ENCODE measurements at regions not wholly inside any gene's neighbourhood (a gene's known extent, or its start where the extent isn't known, plus 50 kb on each side); places are given as distances from the start of the nearest gene placed in this dataset.

DNA sequence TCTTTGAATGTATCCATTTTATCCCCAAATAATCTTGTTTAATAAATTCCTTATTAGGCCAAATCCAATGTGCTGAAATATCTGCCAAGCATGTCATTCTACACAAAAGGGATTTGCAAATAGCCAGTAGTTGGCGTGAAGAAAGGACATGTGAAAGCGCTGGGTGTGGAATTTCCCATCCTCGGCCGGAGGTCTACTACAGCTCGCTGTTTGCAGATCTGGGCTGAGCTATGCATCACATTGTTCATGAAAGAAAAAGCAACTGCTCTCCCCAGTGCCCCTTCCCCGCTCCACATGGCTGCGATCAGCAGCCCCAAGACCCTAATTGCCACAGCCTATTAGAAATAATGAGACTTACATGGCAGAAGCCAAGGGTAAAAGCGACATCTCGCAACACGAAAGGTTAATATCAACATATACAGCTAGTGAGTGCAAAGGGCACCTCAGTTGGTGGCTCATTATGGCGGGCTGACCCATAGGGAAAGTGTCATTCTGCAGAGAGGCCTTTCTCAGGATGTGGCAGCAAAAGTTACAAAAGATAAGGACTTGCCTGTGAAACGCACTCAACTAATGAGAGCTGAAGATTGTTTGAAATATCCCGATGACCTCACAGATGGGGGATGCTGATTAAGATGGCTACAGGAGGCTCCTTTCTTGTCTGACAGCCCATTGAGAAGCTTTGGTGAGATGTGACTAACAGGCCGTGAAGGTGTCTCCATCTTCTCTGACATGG lies 126.9 kb upstream of the CYP1B1 start:
- DNase-seq: no peak

DNA sequence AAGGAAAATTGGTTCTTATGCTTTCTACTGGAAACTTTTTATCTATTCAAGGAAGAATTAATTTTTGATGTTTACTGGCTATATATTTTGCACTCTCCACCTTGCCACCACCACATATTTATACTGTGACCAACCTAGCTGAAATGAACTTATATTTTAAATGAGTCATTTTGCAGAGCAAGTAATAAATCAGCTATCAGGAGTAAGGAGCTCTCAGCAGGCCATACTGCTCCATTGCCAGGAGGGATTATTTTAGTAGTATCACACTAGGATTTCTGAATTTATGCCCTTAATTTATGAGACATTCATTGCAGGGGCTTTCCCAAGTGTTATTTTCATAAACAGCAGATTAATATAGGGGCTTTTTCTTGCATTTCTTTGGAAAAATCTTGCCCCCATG lies 125.8 kb upstream of the CYP1B1 start:
- no peak for DNase-seq

DNA sequence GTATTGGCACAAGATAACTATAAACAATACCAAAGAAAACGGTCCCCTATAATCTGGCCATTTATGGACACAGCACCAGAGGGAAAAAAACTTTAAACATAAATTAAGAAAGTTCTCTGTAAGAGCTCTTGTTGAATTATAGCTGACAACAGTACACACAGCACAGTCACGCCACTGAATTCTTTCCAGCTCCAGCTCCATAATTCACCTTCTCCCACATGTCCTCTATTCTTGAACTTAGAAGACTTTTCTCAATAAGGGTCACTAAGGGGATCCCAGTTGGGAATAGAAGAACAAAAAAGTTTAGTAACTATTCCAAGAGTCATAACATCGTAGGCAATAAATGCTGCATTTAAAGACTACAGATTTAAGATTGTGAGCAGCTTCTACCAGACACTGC lies 124.6 kb upstream of the CYP1B1 start:
- no peak for DNase-seq

DNA sequence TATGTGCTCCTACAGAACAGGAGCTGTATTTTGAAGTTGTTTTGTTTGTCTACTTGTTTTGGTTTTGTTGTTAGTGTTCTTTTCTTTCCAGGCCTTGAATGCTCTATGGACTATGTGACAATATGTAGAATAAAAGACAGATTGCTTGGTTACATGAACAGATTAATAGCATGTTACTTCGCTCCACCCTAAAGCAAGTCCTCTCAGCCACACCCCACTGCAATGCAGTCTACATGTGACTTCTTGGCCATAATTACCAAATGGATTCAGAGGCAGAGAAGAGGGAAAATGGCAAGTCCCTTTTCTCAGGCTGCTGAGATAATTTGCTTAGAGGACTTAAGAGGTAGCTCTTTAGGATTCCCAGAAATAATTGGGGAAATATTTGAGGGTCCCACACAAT lies 123.2 kb upstream of the CYP1B1 start:
- no peak for DNase-seq

GRCh38 chr2:38194751-38195150 lies 118.8 kb upstream of the CYP1B1 start:
- DNase-seq: no peak

DNA sequence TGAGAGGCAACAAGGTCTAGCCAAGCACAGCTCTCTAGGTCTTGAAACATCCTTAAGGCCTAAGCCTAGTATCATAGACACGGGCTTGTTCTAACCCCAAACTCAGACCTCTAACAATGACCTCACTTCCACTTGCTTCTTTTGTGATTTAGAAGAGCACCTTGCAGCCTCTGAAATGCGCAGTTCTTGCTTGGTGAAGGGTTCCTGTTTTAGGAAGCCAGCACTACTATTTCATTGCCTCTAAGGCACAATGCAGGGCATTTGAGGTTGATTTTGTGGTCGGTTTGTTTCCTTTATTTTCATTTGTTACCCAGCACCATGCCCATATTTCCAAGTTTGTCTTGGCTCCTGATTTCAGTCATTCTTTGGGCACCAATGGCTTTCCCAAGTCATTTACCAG lies 117.0 kb upstream of the CYP1B1 start:
- no peak for DNase-seq

DNA sequence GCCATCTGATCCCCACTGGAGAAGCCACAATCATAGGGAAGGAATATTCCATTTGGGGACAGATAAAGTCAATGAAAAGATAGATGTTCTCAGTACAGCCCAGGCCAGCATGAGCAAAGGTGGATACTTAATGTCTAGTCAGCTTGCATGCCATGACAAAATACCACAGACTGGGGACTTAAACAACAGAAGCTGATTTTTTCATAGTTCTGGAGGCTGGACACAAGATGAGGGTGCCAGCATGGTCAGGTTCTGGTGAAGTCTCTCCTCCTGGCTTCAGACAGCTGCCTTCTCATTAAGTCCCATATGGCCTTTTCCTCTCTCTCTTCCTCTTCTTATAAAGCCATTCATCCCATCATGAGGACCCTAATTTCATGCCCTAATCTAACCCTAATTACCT lies 116.1 kb upstream of the CYP1B1 start:
- DNase-seq: no peak

DNA sequence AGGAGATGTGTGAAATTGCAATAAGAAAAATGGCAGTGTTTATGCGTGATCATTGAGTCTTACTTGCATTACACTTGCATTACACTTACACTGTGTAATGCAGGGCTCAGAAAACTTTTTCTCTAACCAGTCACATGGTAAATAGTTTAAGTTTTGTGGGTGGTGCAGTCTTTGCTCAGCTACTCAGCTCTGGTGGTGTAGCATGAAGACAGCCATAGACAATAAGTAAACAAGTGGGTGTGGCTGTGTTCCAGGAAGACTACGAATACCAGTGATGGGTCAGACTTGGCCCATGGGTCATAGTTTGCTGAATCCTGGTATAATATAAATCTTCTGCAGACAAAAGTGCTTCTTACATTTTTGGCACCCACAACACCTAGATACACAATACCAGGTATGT lies 115.6 kb upstream of the CYP1B1 start:
- DNase-seq: no peak

DNA sequence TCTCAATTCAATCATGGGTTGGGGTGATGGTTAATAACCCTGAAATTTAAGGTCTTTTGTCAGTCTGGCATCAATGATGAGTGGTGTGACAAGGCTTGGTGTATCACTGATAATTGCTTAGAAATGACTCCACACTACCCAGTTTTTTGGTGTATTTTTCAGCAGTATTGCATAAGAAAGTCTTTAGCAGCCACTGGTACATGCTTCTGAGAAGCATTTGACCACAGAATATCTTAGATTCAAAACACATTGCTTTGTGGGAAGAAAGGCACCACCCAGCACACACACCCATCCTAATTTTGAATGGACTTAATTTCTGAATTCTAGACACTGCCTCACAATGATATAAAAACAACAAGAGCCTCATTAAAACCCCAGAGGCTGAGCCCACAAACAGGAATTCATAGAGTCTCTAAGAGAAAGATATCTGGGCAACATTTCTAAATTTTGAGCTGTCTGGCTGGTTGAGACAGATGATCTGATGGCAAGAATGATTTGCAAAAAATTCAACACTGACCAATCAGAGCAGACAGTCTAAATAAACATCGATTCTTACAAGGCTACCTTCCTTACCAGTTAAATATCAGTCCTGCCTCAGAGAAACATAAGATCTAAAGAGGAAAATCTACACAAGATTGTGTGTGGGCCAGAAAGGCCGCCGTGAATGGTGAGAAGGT lies 114.7 kb upstream of the CYP1B1 start:
- no peak for DNase-seq

GRCh38 chr2:38187541-38188011 lies 111.6 kb upstream of the CYP1B1 start:
- DNase-seq: no peak

GRCh38 chr2:38185012-38185491 lies 109.1 kb upstream of the CYP1B1 start:
- no peak for DNase-seq

DNA sequence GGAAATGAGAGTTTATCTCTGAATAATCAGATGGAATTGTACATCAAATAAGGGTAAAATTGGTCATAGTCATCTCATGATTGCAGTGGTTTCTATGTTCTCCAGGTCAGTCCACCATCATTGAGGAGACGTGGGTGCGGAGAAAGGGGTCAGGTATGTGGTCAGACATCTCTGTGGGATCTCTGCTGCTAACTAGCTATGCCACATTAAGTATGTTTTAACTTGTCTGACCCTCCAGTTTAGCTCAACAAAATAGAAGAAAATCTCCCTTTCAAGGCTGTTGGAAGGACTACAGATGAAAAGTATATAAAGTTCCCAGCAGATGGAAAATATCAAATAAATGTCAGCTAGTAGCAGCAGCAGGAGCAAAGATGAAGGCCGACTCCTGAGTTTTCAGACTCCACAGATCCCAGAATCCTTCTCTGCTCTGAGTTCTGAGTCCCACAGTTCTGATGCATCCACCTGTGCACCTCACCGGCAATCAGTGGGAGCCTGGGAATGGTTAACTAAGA lies 106.6 kb upstream of the CYP1B1 start:
- DNase-seq: no peak

DNA sequence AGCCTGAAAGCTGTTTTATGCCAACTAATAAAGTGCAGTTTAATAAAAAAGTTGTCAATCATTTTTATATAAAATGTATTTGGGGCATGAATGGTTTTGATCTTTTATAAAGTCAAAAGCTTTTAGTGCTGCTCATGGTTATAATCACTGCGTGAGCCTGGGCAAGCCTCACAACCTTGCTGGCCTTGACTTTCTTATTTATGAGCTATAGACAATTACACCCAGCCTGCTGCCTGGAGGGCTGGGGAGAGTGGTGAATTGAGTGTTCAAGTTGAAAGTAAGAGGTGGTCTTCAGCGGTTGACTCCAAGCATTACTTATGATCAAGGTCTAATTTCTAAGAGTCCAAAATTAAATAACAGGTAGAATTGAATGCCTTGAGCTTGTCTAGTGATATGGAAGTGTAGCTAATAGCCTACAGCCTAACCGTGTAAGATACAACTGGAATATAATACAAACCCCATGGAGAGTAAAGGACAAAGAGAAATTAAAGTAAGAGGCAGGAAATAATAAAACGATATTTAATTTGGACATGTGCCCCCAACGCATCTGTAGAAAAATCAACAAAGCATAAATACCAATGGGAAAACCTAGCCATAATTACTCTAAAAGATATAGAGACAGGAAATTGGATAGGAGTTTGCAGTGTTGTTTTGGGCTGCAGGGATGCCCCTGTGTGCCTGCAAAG lies 106.0 kb upstream of the CYP1B1 start:
- peak; percentile 42 for DNase-seq

DNA sequence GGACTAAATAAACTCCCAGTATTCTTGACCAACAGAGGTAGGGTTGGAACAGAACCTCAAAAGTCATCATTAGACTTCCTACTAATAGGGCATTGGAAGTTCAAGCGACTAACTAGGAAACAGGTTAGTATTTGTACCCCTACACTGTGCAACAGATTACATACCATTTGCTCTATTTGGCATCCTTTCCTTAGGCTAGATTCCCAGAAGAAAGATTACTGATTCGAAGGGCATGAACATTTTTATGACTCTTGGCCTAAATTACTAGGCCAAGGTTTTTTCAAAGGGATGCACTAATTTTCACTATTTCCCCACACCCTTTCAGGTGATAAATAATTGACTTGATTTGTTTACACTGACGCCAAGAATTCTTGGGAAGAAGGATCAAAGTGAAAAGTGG lies 104.8 kb upstream of the CYP1B1 start:
- DNase-seq: no peak

GRCh38 chr2:38178556-38179419 lies 102.8 kb upstream of the CYP1B1 start:
- no peak for DNase-seq

GRCh38 chr2:38178119-38178518 lies 102.2 kb upstream of the CYP1B1 start:
- no peak for DNase-seq

- DNase-seq: no peak
Observed at GRCh38 chr2:38176619-38177021, 100.7 kb upstream of the CYP1B1 start.

GRCh38 chr2:38174646-38175423 lies 98.9 kb upstream of the CYP1B1 start:
- DNase-seq: no peak

DNA sequence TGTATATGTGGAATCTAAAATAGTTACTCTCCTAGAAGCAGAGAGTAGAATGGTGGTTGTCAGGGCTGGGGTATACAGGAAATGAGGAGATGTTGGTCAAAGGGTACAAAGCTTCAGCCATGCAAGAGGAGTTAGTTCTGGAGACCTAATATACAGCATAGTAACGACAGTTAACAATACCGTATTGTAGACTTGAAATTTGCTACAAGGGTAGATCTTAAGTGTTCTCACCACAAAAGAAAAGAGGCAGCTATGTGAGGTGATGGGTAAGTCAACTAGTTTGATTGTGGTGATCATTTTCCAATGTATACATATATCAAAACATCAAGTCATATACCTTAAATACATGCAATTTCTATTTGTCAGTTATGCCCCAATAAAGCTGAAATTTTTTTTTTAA lies 98.2 kb upstream of the CYP1B1 start:
- DNase-seq: no peak

GRCh38 chr2:38173683-38174082 lies 97.7 kb upstream of the CYP1B1 start:
- no peak for DNase-seq

DNA sequence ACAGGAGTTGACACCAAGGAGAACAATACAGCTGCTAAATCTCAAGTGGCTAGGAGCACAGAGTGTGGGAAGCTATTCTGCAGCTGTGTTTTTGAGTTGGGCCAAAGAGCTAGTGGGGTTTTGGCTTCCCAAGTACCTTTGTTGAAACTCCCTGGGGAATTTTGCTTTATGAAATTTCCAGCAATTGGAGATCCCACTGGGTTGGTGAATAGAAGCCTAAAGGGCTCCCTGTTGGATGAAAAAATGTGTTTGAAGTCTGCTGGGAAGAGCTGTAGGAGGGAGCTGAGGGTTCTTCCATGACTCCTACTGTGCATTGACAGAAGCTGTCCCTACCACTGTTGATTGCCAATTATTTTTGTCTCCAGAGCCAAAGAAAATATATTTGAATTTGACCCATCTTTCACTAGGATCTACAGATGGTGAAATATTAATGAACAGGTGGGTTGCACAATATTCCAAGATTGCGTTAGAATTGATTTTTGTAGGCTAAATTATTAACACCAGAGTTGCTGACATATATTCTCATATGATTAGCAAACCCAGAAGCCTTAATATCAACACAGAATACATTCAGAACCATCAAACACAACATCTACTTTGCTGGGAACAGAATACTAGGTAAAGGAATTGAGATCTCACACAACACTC lies 95.4 kb upstream of the CYP1B1 start:
- no peak for DNase-seq
